ENCODE measurements at regions not wholly inside any gene's neighbourhood (a gene's known extent, or its start where the extent isn't known, plus 50 kb on each side); places are given as distances from the start of the nearest gene placed in this dataset.

GRCh38 chr3:3586843-3587646 is 212.2 kb upstream of the LRRN1 start:
- Mint-ChIP-seq H3K27me3 (no peaks in the 10 kb centered on the region), H3K27ac (no peak overlapping the region), H3K4me1 (ENCODE audit: low read depth) (no peaks in the 10 kb centered on the region), H3K36me3 (ENCODE audit: low read depth) (no peaks in the 10 kb centered on the region), H3K4me3 (no peak overlapping the region), H3K9me3 (peaks cover 3% of the 10 kb centered on the region)
- no peak for DNase-seq

GRCh38 chr3:3586336-3586735 is 212.9 kb upstream of the LRRN1 start:
- no peak for DNase-seq
- H3K27ac Mint-ChIP-seq, result no peak overlapping the region
- no peaks in the 10 kb centered on the region for H3K4me1 Mint-ChIP-seq (ENCODE audit: low read depth)
- no peaks in the 10 kb centered on the region for H3K9me3 Mint-ChIP-seq
- H3K27me3 Mint-ChIP-seq, result no peaks in the 10 kb centered on the region
- H3K4me3 Mint-ChIP-seq, result no peak overlapping the region
- no peaks in the 10 kb centered on the region for H3K36me3 Mint-ChIP-seq (ENCODE audit: low read depth)

DNA sequence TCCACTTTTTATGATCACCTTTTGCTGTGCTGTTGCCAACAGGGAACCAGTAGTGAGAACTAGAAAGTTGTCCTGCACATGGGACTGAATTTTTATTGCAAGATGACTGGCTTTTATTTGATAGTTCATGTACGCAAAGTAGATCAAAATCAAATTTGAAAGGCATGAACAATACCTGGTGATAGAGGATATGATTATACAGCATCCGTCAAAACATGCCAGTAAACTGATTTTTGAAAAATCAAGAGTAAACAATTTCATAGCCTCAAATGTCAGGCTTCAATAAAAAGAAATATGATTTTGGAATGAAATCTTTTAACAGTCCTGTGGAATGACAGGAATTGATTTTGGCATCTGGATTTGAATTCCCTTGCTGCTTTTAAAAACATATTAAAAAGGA is 219.6 kb upstream of the LRRN1 start:
- DNase-seq, result no peak
- H3K9me3 Mint-ChIP-seq, result no peaks in the 10 kb centered on the region
- H3K27ac Mint-ChIP-seq, result no peak overlapping the region
- no peak overlapping the region for H3K4me3 Mint-ChIP-seq
- H3K4me1 Mint-ChIP-seq (ENCODE audit: low read depth), result no peaks in the 10 kb centered on the region
- no peaks in the 10 kb centered on the region for H3K27me3 Mint-ChIP-seq
- no peaks in the 10 kb centered on the region for H3K36me3 Mint-ChIP-seq (ENCODE audit: low read depth)

DNA sequence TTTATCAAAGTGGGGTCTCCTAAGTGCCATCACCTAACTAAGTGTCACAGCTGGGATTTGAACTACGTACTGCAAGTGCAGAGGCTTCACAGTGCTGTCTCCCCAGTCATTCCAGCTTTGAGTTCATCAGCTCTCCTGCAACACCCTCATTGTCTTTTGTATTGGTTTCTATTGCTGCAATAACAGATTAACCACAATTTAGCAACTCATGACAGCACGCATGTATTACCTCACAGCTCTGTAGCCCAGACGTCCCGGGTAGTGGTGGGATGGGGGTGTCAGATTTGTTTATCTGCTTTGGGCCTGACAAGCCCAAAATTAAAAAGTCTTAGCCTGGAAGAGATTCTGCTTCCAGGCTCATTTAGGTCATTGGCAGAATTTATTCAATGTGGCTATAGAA is 220.5 kb upstream of the LRRN1 start:
- H3K4me3 Mint-ChIP-seq, result no peak overlapping the region
- no peaks in the 10 kb centered on the region for H3K4me1 Mint-ChIP-seq (ENCODE audit: low read depth)
- DNase-seq, result no peak
- H3K9me3 Mint-ChIP-seq, result no peaks in the 10 kb centered on the region
- no peaks in the 10 kb centered on the region for H3K36me3 Mint-ChIP-seq (ENCODE audit: low read depth)
- no peaks in the 10 kb centered on the region for H3K27me3 Mint-ChIP-seq
- no peak overlapping the region for H3K27ac Mint-ChIP-seq

GRCh38 chr3:3577823-3578222 is 221.4 kb upstream of the LRRN1 start:
- no peaks in the 10 kb centered on the region for H3K27me3 Mint-ChIP-seq
- no peaks in the 10 kb centered on the region for H3K4me1 Mint-ChIP-seq (ENCODE audit: low read depth)
- no peaks in the 10 kb centered on the region for H3K9me3 Mint-ChIP-seq
- no peaks in the 10 kb centered on the region for H3K36me3 Mint-ChIP-seq (ENCODE audit: low read depth)
- no peak overlapping the region for H3K4me3 Mint-ChIP-seq
- DNase-seq, result no peak
- H3K27ac Mint-ChIP-seq, result no peak overlapping the region

GRCh38 chr3:3573341-3573740 is 225.9 kb upstream of the LRRN1 start:
- no peaks in the 10 kb centered on the region for H3K9me3 Mint-ChIP-seq
- no peak for DNase-seq
- H3K27me3 Mint-ChIP-seq, result no peaks in the 10 kb centered on the region
- no peaks in the 10 kb centered on the region for H3K4me1 Mint-ChIP-seq (ENCODE audit: low read depth)
- no peak overlapping the region for H3K4me3 Mint-ChIP-seq
- H3K27ac Mint-ChIP-seq, result no peak overlapping the region
- H3K36me3 Mint-ChIP-seq (ENCODE audit: low read depth), result no peaks in the 10 kb centered on the region

GRCh38 chr3:3560591-3561311 is 238.5 kb upstream of the LRRN1 start:
- DNase-seq, result no peak
- H3K4me3 Mint-ChIP-seq, result no peak overlapping the region
- H3K27me3 Mint-ChIP-seq, result peaks cover 3% of the 10 kb centered on the region
- no peaks in the 10 kb centered on the region for H3K36me3 Mint-ChIP-seq (ENCODE audit: low read depth)
- no peak overlapping the region for H3K27ac Mint-ChIP-seq
- no peaks in the 10 kb centered on the region for H3K9me3 Mint-ChIP-seq
- no peaks in the 10 kb centered on the region for H3K4me1 Mint-ChIP-seq (ENCODE audit: low read depth)

- Mint-ChIP-seq H3K9me3 (no peaks in the 10 kb centered on the region), H3K36me3 (ENCODE audit: low read depth) (no peaks in the 10 kb centered on the region), H3K27ac (no peak overlapping the region), H3K4me3 (no peak overlapping the region), H3K27me3 (peaks cover 3% of the 10 kb centered on the region), H3K4me1 (ENCODE audit: low read depth) (no peaks in the 10 kb centered on the region)
- no peak for DNase-seq
Measured at GRCh38 chr3:3559786-3560185, 239.4 kb upstream of the LRRN1 start.

- H3K36me3 Mint-ChIP-seq (ENCODE audit: low read depth), result no peaks in the 10 kb centered on the region
- H3K4me1 Mint-ChIP-seq (ENCODE audit: low read depth), result no peaks in the 10 kb centered on the region
- no peaks in the 10 kb centered on the region for H3K9me3 Mint-ChIP-seq
Measured at GRCh38 chr3:3556078-3556477, 243.2 kb upstream of the LRRN1 start.

DNA sequence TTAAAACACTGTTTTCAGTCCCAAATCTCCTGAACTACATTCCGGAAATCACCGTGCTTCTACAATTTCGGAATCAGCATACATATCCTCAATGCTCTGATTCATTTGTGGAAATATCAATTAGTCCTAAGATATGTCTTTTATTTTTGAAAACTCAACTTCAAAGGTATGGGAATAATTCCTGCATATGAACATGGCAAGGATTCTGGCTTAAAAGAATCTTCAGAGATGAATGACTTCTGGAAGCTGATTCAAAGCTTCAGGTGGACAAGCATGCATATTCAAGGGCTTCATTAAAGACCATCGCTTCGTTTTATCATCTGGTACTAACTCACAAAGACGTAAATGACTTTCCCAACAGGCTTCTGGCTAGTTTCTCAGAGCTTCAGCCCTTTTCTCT is 246.0 kb upstream of the LRRN1 start:
- Mint-ChIP-seq H3K27ac (no peak overlapping the region), H3K36me3 (ENCODE audit: low read depth) (no peaks in the 10 kb centered on the region), H3K4me3 (no peak overlapping the region), H3K27me3 (peaks cover 4% of the 10 kb centered on the region), H3K4me1 (ENCODE audit: low read depth) (no peaks in the 10 kb centered on the region), H3K9me3 (no peaks in the 10 kb centered on the region)
- DNase-seq, result no peak

More at GRCh38 chr3:3556078-3556477, 243.2 kb upstream of the LRRN1 start:
- DNase-seq, result no peak
- Mint-ChIP-seq H3K4me3 (no peak overlapping the region), H3K27ac (no peak overlapping the region), H3K27me3 (peaks cover 7% of the 10 kb centered on the region)

- Mint-ChIP-seq H3K36me3 (ENCODE audit: low read depth) (no peaks in the 10 kb centered on the region), H3K27me3 (peaks cover 4% of the 10 kb centered on the region), H3K9me3 (no peaks in the 10 kb centered on the region), H3K4me3 (no peak overlapping the region), H3K4me1 (ENCODE audit: low read depth) (no peaks in the 10 kb centered on the region), H3K27ac (no peak overlapping the region)
- no peak for DNase-seq
Measured at GRCh38 chr3:3552761-3553160, 246.5 kb upstream of the LRRN1 start.

GRCh38 chr3:3551981-3552380 is 247.2 kb upstream of the LRRN1 start:
- no peaks in the 10 kb centered on the region for H3K4me1 Mint-ChIP-seq (ENCODE audit: low read depth)
- no peak for DNase-seq
- H3K9me3 Mint-ChIP-seq, result no peaks in the 10 kb centered on the region
- H3K27me3 Mint-ChIP-seq, result peaks cover 4% of the 10 kb centered on the region
- H3K4me3 Mint-ChIP-seq, result no peak overlapping the region
- no peaks in the 10 kb centered on the region for H3K36me3 Mint-ChIP-seq (ENCODE audit: low read depth)
- H3K27ac Mint-ChIP-seq, result no peak overlapping the region

DNA sequence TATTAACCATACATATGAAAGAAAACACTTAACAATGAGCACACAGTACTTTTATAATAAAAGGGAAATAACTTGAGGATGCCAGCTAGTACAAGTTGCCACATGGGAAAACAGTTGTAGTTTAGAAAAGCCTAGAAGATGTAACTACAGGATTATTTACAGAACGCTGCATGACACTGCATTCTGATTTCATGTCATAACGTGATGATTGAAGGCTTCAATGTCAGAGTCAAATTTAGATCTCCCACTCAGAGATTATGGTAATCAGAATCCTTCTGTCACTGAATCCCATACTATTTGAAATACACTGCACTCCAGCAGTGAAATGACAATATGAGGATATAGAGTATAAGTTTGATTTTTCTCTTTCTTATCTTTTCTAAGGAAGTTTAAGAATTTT is 253.9 kb upstream of the LRRN1 start:
- no peak overlapping the region for H3K27ac Mint-ChIP-seq
- H3K4me3 Mint-ChIP-seq, result no peak overlapping the region
- no peaks in the 10 kb centered on the region for H3K27me3 Mint-ChIP-seq
- no peak for DNase-seq
- no peaks in the 10 kb centered on the region for H3K4me1 Mint-ChIP-seq (ENCODE audit: low read depth)
- H3K9me3 Mint-ChIP-seq, result peaks cover 2% of the 10 kb centered on the region
- no peaks in the 10 kb centered on the region for H3K36me3 Mint-ChIP-seq (ENCODE audit: low read depth)

GRCh38 chr3:3538451-3538850 is 260.8 kb upstream of the LRRN1 start:
- Mint-ChIP-seq H3K27me3 (no peaks in the 10 kb centered on the region), H3K36me3 (ENCODE audit: low read depth) (no peaks in the 10 kb centered on the region), H3K4me1 (ENCODE audit: low read depth) (no peaks in the 10 kb centered on the region), H3K27ac (no peak overlapping the region), H3K9me3 (no peaks in the 10 kb centered on the region), H3K4me3 (no peak overlapping the region)
- DNase-seq, result no peak

GRCh38 chr3:3532508-3532907 is 266.7 kb upstream of the LRRN1 start:
- H3K27me3 Mint-ChIP-seq, result no peaks in the 10 kb centered on the region

More at GRCh38 chr3:3532508-3532907, 266.7 kb upstream of the LRRN1 start:
- Mint-ChIP-seq H3K36me3 (ENCODE audit: low read depth) (no peaks in the 10 kb centered on the region), H3K4me1 (ENCODE audit: low read depth) (peaks cover 6% of the 10 kb centered on the region), H3K27ac (no peak overlapping the region), H3K9me3 (no peaks in the 10 kb centered on the region), H3K4me3 (no peak overlapping the region)
- no peak for DNase-seq
